ENCODE measurements at regions not wholly inside any gene's neighbourhood (a gene's known extent, or its start where the extent isn't known, plus 50 kb on each side); places are given as distances from the start of the nearest gene placed in this dataset.

DNA sequence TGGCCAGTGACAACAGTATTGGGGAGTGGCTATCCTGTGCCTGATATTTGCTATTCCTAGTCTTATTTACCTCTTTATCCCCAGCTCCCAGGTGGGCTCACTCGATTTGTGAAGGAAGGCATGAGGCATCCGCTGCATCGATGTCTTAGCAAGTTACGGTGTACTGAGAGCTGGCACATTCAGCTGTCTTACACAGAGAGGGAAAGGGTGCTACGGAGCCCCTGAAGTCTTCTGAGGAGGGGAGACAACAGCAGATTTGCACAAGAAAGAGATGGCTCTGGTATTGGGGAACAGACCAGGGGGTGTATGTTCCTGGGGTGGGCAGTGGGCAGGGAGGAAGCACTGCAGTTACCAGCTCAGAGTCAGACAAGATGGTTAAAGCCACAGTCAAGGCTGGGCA is 172.6 kb downstream of the FGF18 start:
- Histone ChIP-seq H3K36me3 (ENCODE audit: insufficient read depth, low read length) (no peaks in the 10 kb centered on the region), H3K27ac (ENCODE audit: low read length) (no peak overlapping the region), H2AFZ (ENCODE audit: low read depth, low read length) (no peak overlapping the region), H3K27me3 (ENCODE audit: insufficient read depth, low read depth, low read length) (no peaks in the 10 kb centered on the region), H3K9ac (ENCODE audit: low read length) (no peak overlapping the region), H3F3A (ENCODE audit: insufficient read depth, low read length, poor library complexity, severe bottlenecking) (no peaks in the 10 kb centered on the region), H4K20me1 (ENCODE audit: insufficient read depth) (no peaks in the 10 kb centered on the region), H3K9me3 (ENCODE audit: low read length) (no peaks in the 10 kb centered on the region), H3K9me2 (ENCODE audit: insufficient read depth, low read length) (no peaks in the 10 kb centered on the region), H3K79me2 (replicated peaks; ENCODE audit: insufficient read depth, low read length) (no peaks in the 10 kb centered on the region), H3K4me2 (ENCODE audit: low read length) (no peak overlapping the region), H3K4me3 (ENCODE audit: low read length) (no peak overlapping the region)
- TF ChIP-seq REST (IDR thresholded peaks at IDR 0.05; ENCODE audit: borderline replicate concordance), result no peak
- TF ChIP-seq POLR2AphosphoS5 (IDR thresholded peaks at IDR 0.05), result no peak
- TF ChIP-seq RAD21 (conservative IDR thresholded peaks at IDR 0.05), result no peak

DNA sequence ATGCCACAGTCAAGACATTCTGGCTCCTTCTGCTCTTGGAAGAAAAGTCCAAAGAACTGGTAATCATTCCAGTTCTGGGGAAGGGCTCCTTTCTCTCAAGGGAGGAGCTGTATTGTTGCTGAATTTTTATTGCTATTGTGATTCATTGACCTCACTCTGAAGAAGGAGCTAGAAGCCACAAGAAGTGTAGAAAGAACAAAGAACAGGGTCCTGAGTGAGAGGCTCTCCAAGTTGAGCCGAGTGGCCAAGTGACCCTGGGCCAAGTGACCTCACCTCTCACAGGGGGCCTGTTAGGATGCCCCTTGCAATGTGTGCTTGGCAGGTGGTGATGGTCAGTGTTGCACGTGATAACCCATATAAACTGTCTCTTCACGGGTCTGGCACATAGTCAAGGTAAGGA is 173.3 kb downstream of the FGF18 start:
- H3K4me2 ChIP-seq (ENCODE audit: low read length), result no peak overlapping the region
- H3F3A ChIP-seq (ENCODE audit: insufficient read depth, low read length, poor library complexity, severe bottlenecking), result no peaks in the 10 kb centered on the region
- H3K9ac ChIP-seq (ENCODE audit: low read length), result no peak overlapping the region
- H3K9me3 ChIP-seq (ENCODE audit: low read length), result no peaks in the 10 kb centered on the region
- H3K27ac ChIP-seq (ENCODE audit: low read length), result no peak overlapping the region
- no peaks in the 10 kb centered on the region for H3K27me3 ChIP-seq (ENCODE audit: insufficient read depth, low read depth, low read length)
- H4K20me1 ChIP-seq (ENCODE audit: insufficient read depth), result no peaks in the 10 kb centered on the region
- no peaks in the 10 kb centered on the region for H3K9me2 ChIP-seq (ENCODE audit: insufficient read depth, low read length)
- TF ChIP-seq RAD21 (conservative IDR thresholded peaks at IDR 0.05), result no peak
- no peak for TF ChIP-seq TAF1 (IDR thresholded peaks at IDR 0.05; ENCODE audit: low read depth)
- TF ChIP-seq MXI1 (conservative IDR thresholded peaks at IDR 0.05; ENCODE audit: poor library complexity, severe bottlenecking), result no peak
- TF ChIP-seq SMC3 (conservative IDR thresholded peaks at IDR 0.05; ENCODE audit: poor library complexity), result no peak
- no peak for TF ChIP-seq REST (IDR thresholded peaks at IDR 0.05; ENCODE audit: borderline replicate concordance)
- no peak for TF ChIP-seq POLR2AphosphoS5 (IDR thresholded peaks at IDR 0.05)
- TF ChIP-seq, protein P1, sequence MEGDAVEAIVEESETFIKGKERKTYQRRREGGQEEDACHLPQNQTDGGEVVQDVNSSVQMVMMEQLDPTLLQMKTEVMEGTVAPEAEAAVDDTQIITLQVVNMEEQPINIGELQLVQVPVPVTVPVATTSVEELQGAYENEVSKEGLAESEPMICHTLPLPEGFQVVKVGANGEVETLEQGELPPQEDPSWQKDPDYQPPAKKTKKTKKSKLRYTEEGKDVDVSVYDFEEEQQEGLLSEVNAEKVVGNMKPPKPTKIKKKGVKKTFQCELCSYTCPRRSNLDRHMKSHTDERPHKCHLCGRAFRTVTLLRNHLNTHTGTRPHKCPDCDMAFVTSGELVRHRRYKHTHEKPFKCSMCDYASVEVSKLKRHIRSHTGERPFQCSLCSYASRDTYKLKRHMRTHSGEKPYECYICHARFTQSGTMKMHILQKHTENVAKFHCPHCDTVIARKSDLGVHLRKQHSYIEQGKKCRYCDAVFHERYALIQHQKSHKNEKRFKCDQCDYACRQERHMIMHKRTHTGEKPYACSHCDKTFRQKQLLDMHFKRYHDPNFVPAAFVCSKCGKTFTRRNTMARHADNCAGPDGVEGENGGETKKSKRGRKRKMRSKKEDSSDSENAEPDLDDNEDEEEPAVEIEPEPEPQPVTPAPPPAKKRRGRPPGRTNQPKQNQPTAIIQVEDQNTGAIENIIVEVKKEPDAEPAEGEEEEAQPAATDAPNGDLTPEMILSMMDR (IDR thresholded peaks at IDR 0.05; ENCODE audit: poor library complexity, severe bottlenecking), result no peak
- no peak for TF ChIP-seq EZH2 (IDR thresholded peaks at IDR 0.05; ENCODE audit: borderline replicate concordance, insufficient read depth, low read length, poor library complexity, severe bottlenecking)
- no peak for TF ChIP-seq EP300 (conservative IDR thresholded peaks at IDR 0.05; ENCODE audit: poor library complexity, severe bottlenecking)
- H3K4me3 ChIP-seq (ENCODE audit: low read length), result no peak overlapping the region
- H2AFZ ChIP-seq (ENCODE audit: low read depth, low read length), result no peak overlapping the region
- no peaks in the 10 kb centered on the region for H3K36me3 ChIP-seq (ENCODE audit: insufficient read depth, low read length)
- H3K79me2 ChIP-seq (replicated peaks; ENCODE audit: insufficient read depth, low read length), result no peaks in the 10 kb centered on the region

All from neural cell (in vitro differentiated cells).